Left renal pelvis (tissue), 4 donors: ENCODE measurements at regions not wholly inside any gene's neighbourhood (a gene's known extent, or its start where the extent isn't known, plus 50 kb on each side); places are given as distances from the start of the nearest gene placed in this dataset.
"Not testable (repeated sequence)": the region's sequence is repeated elsewhere in the genome, so short reads cannot be mapped to it uniquely, and the experiment has no call there.

Experiments
- DNase-seq, 4 donors: peaks; one replicate each; pipeline ENCODE4 v3.0.0-alpha.2; 2013; ENCODE audit warnings: low read depth in 4 of 4, low spot score in 3 of 4

- DNase-seq, result no peak
Observed at GRCh38 chr6:6995328-6995727, 112.4 kb upstream of the RREB1 start.

- DNase-seq, result no peak
Observed at GRCh38 chr6:6996124-6996523, 111.6 kb upstream of the RREB1 start.

GRCh38 chr6:6997263-6998193 lies 110.2 kb upstream of the RREB1 start:
- no peak for DNase-seq

GRCh38 chr6:6998194-6998569 lies 109.6 kb upstream of the RREB1 start:
- DNase-seq, result no peak

- no peak for DNase-seq
Observed at GRCh38 chr6:7000825-7001777, 106.7 kb upstream of the RREB1 start.

- DNase-seq, result no peak
Observed at GRCh38 chr6:7003041-7003440, 104.7 kb upstream of the RREB1 start.

- DNase-seq, result no peak
Observed at GRCh38 chr6:7004581-7005297, 103.0 kb upstream of the RREB1 start.

- no peak for DNase-seq
Observed at GRCh38 chr6:7006515-7007191, 101.1 kb upstream of the RREB1 start.

- no peak for DNase-seq
Observed at GRCh38 chr6:7008451-7008988, 99.2 kb upstream of the RREB1 start.

- no peak for DNase-seq
Observed at GRCh38 chr6:7016226-7016625, 91.5 kb upstream of the RREB1 start.

GRCh38 chr6:7021301-7021700 lies 86.5 kb upstream of the RREB1 start:
- no peak for DNase-seq

GRCh38 chr6:7025861-7026260 lies 81.9 kb upstream of the RREB1 start:
- DNase-seq, result no peak

- DNase-seq, result not testable (repeated sequence)
Observed at GRCh38 chr6:7028963-7029362, 78.8 kb upstream of the RREB1 start.

GRCh38 chr6:7030968-7031367 lies 76.8 kb upstream of the RREB1 start:
- not testable (repeated sequence) for DNase-seq

- DNase-seq, result no peak
Observed at GRCh38 chr6:7033202-7033601, 74.6 kb upstream of the RREB1 start.

GRCh38 chr6:7034055-7034454 lies 73.7 kb upstream of the RREB1 start:
- no peak for DNase-seq

- no peak for DNase-seq
Observed at GRCh38 chr6:7035837-7036249, 71.9 kb upstream of the RREB1 start.

- no peak for DNase-seq
Observed at GRCh38 chr6:7041511-7042026, 66.2 kb upstream of the RREB1 start.

GRCh38 chr6:7042056-7042653 lies 65.6 kb upstream of the RREB1 start:
- no peak for DNase-seq
